ENCODE measurements at regions not wholly inside any gene's neighbourhood (a gene's known extent, or its start where the extent isn't known, plus 50 kb on each side); places are given as distances from the start of the nearest gene placed in this dataset.

GRCh38 chr6:99219788-99220187, 129.7 kb downstream of the FAXC start:
- Histone ChIP-seq H3K9me3 (ENCODE audit: low read length) (no peaks in the 10 kb centered on the region), H3K4me2 (ENCODE audit: low read length) (no peak overlapping the region), H3K27me3 (ENCODE audit: insufficient read depth, low read depth, low read length) (no peaks in the 10 kb centered on the region), H3K79me2 (replicated peaks; ENCODE audit: insufficient read depth, low read length) (no peaks in the 10 kb centered on the region), H3K9ac (ENCODE audit: low read length) (no peak overlapping the region), H3K36me3 (ENCODE audit: insufficient read depth, low read length) (no peaks in the 10 kb centered on the region), H3F3A (ENCODE audit: insufficient read depth, low read length, poor library complexity, severe bottlenecking) (no peaks in the 10 kb centered on the region), H2AFZ (ENCODE audit: low read depth, low read length) (no peak overlapping the region), H3K27ac (ENCODE audit: low read length) (no peak overlapping the region), H3K4me3 (ENCODE audit: low read length) (no peak overlapping the region), H4K20me1 (ENCODE audit: insufficient read depth) (no peaks in the 10 kb centered on the region), H3K9me2 (ENCODE audit: insufficient read depth, low read length) (no peaks in the 10 kb centered on the region)
- TF ChIP-seq POLR2AphosphoS5 (IDR thresholded peaks at IDR 0.05), result no peak
- TF ChIP-seq SMC3 (conservative IDR thresholded peaks at IDR 0.05; ENCODE audit: poor library complexity), result no peak
- TF ChIP-seq, protein P1, sequence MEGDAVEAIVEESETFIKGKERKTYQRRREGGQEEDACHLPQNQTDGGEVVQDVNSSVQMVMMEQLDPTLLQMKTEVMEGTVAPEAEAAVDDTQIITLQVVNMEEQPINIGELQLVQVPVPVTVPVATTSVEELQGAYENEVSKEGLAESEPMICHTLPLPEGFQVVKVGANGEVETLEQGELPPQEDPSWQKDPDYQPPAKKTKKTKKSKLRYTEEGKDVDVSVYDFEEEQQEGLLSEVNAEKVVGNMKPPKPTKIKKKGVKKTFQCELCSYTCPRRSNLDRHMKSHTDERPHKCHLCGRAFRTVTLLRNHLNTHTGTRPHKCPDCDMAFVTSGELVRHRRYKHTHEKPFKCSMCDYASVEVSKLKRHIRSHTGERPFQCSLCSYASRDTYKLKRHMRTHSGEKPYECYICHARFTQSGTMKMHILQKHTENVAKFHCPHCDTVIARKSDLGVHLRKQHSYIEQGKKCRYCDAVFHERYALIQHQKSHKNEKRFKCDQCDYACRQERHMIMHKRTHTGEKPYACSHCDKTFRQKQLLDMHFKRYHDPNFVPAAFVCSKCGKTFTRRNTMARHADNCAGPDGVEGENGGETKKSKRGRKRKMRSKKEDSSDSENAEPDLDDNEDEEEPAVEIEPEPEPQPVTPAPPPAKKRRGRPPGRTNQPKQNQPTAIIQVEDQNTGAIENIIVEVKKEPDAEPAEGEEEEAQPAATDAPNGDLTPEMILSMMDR (IDR thresholded peaks at IDR 0.05; ENCODE audit: poor library complexity, severe bottlenecking), result no peak
- no peak for TF ChIP-seq EP300 (conservative IDR thresholded peaks at IDR 0.05; ENCODE audit: poor library complexity, severe bottlenecking)
- no peak for TF ChIP-seq REST (IDR thresholded peaks at IDR 0.05; ENCODE audit: borderline replicate concordance)
- TF ChIP-seq MXI1 (conservative IDR thresholded peaks at IDR 0.05; ENCODE audit: poor library complexity, severe bottlenecking), result no peak
- no peak for TF ChIP-seq EZH2 (IDR thresholded peaks at IDR 0.05; ENCODE audit: borderline replicate concordance, insufficient read depth, low read length, poor library complexity, severe bottlenecking)
- no peak for TF ChIP-seq RAD21 (conservative IDR thresholded peaks at IDR 0.05)
- no peak for TF ChIP-seq TAF1 (IDR thresholded peaks at IDR 0.05; ENCODE audit: low read depth)

DNA sequence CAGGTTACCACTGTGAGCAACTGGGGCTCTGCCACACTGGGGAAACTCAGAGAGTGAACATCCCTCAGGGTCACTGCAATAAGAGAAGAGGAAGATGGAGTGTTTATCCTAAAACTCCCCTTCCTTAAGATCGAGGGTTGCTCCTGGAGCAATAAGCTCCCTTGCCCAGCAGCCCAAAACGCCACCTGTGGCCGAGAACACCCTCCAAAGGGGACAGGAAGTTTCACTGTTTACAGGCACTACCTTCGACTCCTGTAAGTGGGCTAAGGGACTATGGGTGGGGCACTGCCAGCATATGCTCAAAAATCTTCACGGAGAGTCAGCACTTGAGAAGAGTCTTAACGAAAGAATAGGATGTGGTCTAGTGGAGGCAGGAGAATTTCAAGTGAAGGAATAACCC, 132.5 kb downstream of the FAXC start:
- H3K79me2 ChIP-seq (replicated peaks; ENCODE audit: insufficient read depth, low read length), result no peaks in the 10 kb centered on the region
- H3K36me3 ChIP-seq (ENCODE audit: insufficient read depth, low read length), result no peaks in the 10 kb centered on the region
- H3K4me2 ChIP-seq (ENCODE audit: low read length), result no peak overlapping the region
- no peaks in the 10 kb centered on the region for H3F3A ChIP-seq (ENCODE audit: insufficient read depth, low read length, poor library complexity, severe bottlenecking)
- H2AFZ ChIP-seq (ENCODE audit: low read depth, low read length), result no peak overlapping the region
- H3K9me2 ChIP-seq (ENCODE audit: insufficient read depth, low read length), result no peaks in the 10 kb centered on the region
- no peak overlapping the region for H3K9ac ChIP-seq (ENCODE audit: low read length)
- no peak overlapping the region for H3K4me3 ChIP-seq (ENCODE audit: low read length)
- no peaks in the 10 kb centered on the region for H3K27me3 ChIP-seq (ENCODE audit: insufficient read depth, low read depth, low read length)
- TF ChIP-seq RAD21 (conservative IDR thresholded peaks at IDR 0.05), result no peak
- no peak for TF ChIP-seq SMC3 (conservative IDR thresholded peaks at IDR 0.05; ENCODE audit: poor library complexity)
- no peak for TF ChIP-seq EZH2 (IDR thresholded peaks at IDR 0.05; ENCODE audit: borderline replicate concordance, insufficient read depth, low read length, poor library complexity, severe bottlenecking)
- no peak for TF ChIP-seq REST (IDR thresholded peaks at IDR 0.05; ENCODE audit: borderline replicate concordance)
- TF ChIP-seq EP300 (conservative IDR thresholded peaks at IDR 0.05; ENCODE audit: poor library complexity, severe bottlenecking), result no peak
- no peak for TF ChIP-seq MXI1 (conservative IDR thresholded peaks at IDR 0.05; ENCODE audit: poor library complexity, severe bottlenecking)
- no peak for TF ChIP-seq TAF1 (IDR thresholded peaks at IDR 0.05; ENCODE audit: low read depth)
- TF ChIP-seq, protein P1 (IDR thresholded peaks at IDR 0.05; ENCODE audit: poor library complexity, severe bottlenecking), result no peak
- no peak for TF ChIP-seq POLR2AphosphoS5 (IDR thresholded peaks at IDR 0.05)
- no peaks in the 10 kb centered on the region for H3K9me3 ChIP-seq (ENCODE audit: low read length)
- H3K27ac ChIP-seq (ENCODE audit: low read length), result no peak overlapping the region
- H4K20me1 ChIP-seq (ENCODE audit: insufficient read depth), result no peaks in the 10 kb centered on the region
